ENCODE measurements at regions not wholly inside any gene's neighbourhood (a gene's known extent, or its start where the extent isn't known, plus 50 kb on each side); places are given as distances from the start of the nearest gene placed in this dataset.

GRCh38 chr2:236459393-236459792 is 110.2 kb upstream of the ACKR3 start:
- DNase-seq (ENCODE audit: low read depth), result no peak
- no peak overlapping the region for H3K4me3 ChIP-seq (ENCODE audit: low read depth, low read length)
- TF ChIP-seq POLR2A (IDR thresholded peaks at IDR 0.05; ENCODE audit: extremely low read depth, insufficient read length), result no peak
- no peak for TF ChIP-seq MAX (IDR thresholded peaks at IDR 0.05; ENCODE audit: low read depth, low read length)
- TF ChIP-seq, protein P1, sequence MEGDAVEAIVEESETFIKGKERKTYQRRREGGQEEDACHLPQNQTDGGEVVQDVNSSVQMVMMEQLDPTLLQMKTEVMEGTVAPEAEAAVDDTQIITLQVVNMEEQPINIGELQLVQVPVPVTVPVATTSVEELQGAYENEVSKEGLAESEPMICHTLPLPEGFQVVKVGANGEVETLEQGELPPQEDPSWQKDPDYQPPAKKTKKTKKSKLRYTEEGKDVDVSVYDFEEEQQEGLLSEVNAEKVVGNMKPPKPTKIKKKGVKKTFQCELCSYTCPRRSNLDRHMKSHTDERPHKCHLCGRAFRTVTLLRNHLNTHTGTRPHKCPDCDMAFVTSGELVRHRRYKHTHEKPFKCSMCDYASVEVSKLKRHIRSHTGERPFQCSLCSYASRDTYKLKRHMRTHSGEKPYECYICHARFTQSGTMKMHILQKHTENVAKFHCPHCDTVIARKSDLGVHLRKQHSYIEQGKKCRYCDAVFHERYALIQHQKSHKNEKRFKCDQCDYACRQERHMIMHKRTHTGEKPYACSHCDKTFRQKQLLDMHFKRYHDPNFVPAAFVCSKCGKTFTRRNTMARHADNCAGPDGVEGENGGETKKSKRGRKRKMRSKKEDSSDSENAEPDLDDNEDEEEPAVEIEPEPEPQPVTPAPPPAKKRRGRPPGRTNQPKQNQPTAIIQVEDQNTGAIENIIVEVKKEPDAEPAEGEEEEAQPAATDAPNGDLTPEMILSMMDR (IDR thresholded peaks at IDR 0.05; ENCODE audit: low read depth, low read length), result no peak
- no peak for TF ChIP-seq MYC (IDR thresholded peaks at IDR 0.05; ENCODE audit: low read depth, low read length)

- TF ChIP-seq MYC (IDR thresholded peaks at IDR 0.05; ENCODE audit: low read depth, low read length), result no peak
- no peak for TF ChIP-seq MAX (IDR thresholded peaks at IDR 0.05; ENCODE audit: low read depth, low read length)
- TF ChIP-seq, protein P1 (IDR thresholded peaks at IDR 0.05; ENCODE audit: low read depth, low read length), result no peak
- TF ChIP-seq POLR2A (IDR thresholded peaks at IDR 0.05; ENCODE audit: extremely low read depth, insufficient read length), result no peak
- no peak for DNase-seq (ENCODE audit: low read depth)
- no peak overlapping the region for H3K4me3 ChIP-seq (ENCODE audit: low read depth, low read length)
These were observed 105.5 kb upstream of the ACKR3 start for GRCh38 chr2:236464140-236464539.

DNA sequence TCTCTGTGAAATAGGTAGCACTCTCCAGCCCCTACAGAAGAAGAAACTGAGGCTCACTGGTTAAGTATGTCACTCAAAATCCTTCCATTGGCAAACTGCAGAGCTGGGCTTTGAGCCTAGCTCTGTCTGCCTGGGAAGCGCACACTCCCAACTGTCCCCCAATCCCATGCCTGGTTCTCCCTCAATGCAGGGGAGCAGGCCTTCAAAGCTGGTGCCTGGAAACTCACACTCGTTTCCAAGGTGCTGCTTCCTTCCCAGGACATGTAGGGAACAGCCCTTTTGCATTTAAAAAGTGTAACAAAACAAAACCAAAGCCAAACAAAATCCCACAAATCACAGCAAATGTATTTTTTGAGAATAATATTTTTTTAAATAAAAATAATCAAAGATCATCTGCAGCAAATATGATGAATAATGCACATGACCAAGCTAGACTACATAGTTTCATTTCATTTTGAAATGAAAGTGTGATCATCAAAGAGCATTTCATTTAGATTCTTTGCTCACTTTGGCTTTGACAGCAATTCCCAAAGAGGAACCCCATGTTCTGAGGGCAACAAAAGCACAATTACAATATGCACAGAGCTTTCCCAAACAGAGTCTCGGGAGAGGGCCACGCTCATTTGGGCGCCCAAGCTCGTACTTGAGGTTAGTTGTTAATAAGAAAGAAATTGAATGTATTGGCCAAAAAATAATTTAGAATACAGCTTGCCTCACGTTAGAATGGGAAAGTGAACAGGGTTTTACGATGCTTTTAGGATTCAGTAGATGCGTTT is 96.7 kb upstream of the ACKR3 start:
- DNase-seq (ENCODE audit: low read depth), result no peak
- no peak overlapping the region for H3K4me3 ChIP-seq (ENCODE audit: low read depth, low read length)
- TF ChIP-seq, protein P1 (IDR thresholded peaks at IDR 0.05; ENCODE audit: low read depth, low read length), result no peak
- TF ChIP-seq POLR2A (IDR thresholded peaks at IDR 0.05; ENCODE audit: extremely low read depth, insufficient read length) (no peak), MAX (IDR thresholded peaks at IDR 0.05; ENCODE audit: low read depth, low read length) (no peak), MYC (IDR thresholded peaks at IDR 0.05; ENCODE audit: low read depth, low read length) (no peak)

DNA sequence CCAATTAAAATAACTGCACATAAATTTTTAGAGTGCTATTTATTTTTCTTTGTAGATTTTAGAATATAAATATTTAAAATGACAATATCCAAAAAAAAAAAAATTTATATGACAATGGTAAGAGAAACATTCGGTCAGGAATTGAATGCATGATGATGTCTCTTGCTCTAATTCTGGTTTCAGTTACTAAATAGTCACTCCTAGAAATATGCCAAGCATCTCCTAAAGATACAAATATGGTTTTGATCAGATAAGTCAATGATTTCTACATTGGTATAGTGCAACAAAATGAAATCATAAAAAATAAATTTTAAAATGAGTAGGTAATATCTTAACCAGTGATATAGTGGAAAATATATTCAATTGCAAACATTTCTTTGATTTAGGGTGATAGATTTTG is 95.9 kb upstream of the ACKR3 start:
- H3K4me3 ChIP-seq (ENCODE audit: low read depth, low read length), result no peak overlapping the region
- no peak for DNase-seq (ENCODE audit: low read depth)
- TF ChIP-seq, protein P1 (IDR thresholded peaks at IDR 0.05; ENCODE audit: low read depth, low read length), result no peak
- TF ChIP-seq MAX (IDR thresholded peaks at IDR 0.05; ENCODE audit: low read depth, low read length) (no peak), POLR2A (IDR thresholded peaks at IDR 0.05; ENCODE audit: extremely low read depth, insufficient read length) (no peak), MYC (IDR thresholded peaks at IDR 0.05; ENCODE audit: low read depth, low read length) (no peak)

GRCh38 chr2:236479814-236480213 is 89.8 kb upstream of the ACKR3 start:
- TF ChIP-seq POLR2A (IDR thresholded peaks at IDR 0.05; ENCODE audit: extremely low read depth, insufficient read length), result no peak
- no peak for TF ChIP-seq MAX (IDR thresholded peaks at IDR 0.05; ENCODE audit: low read depth, low read length)
- no peak for TF ChIP-seq MYC (IDR thresholded peaks at IDR 0.05; ENCODE audit: low read depth, low read length)
- TF ChIP-seq, protein P1 (IDR thresholded peaks at IDR 0.05; ENCODE audit: low read depth, low read length), result no peak
- H3K4me3 ChIP-seq (ENCODE audit: low read depth, low read length), result no peak overlapping the region
- no peak for DNase-seq (ENCODE audit: low read depth)

Data from NB4 (cell line).